Mucosa of rectum (tissue), 2 donors: ENCODE measurements at regions not wholly inside any gene's neighbourhood (a gene's known extent, or its start where the extent isn't known, plus 50 kb on each side); places are given as distances from the start of the nearest gene placed in this dataset.

ENCODE experiments used
- H3K27ac ChIP-seq, 2 donors: one replicate each; pipeline ENCODE4 v1.7.0; 2013; ENCODE audit warnings: inconsistent platforms in 2 of 2, low read depth in 2 of 2, low read length in 2 of 2
- H3K27me3 ChIP-seq, 2 donors: one replicate each; pipeline ENCODE4 v1.7.0; 2013; ENCODE audit warnings: low read length in 2 of 2; ENCODE audit not compliant: control insufficient read depth in 2 of 2, insufficient read depth in 2 of 2
- H3K36me3 ChIP-seq, 2 donors: one replicate each; pipeline ENCODE4 v1.7.0; 2013; ENCODE audit warnings: low read length in 2 of 2; ENCODE audit not compliant: control insufficient read depth in 2 of 2, insufficient read depth in 2 of 2
- H3K4me1 ChIP-seq, 2 donors: one replicate each; pipeline ENCODE4 v1.7.0; 2013; ENCODE audit warnings: low read length in 2 of 2, mild to moderate bottlenecking in 1 of 2; ENCODE audit not compliant: control insufficient read depth in 2 of 2, insufficient read depth in 2 of 2
- H3K4me3 ChIP-seq, 2 donors: one replicate each; pipeline ENCODE4 v1.7.0; 2013; ENCODE audit warnings: low read length in 2 of 2
- H3K9ac ChIP-seq, 2 donors: one replicate each; pipeline ENCODE4 v1.7.0; 2013; ENCODE audit warnings: low read length in 2 of 2, low read depth in 1 of 2, mild to moderate bottlenecking in 1 of 2
- H3K9me3 ChIP-seq, 2 donors: one replicate each; pipeline ENCODE4 v1.7.0; 2013; ENCODE audit warnings: low read length in 2 of 2; ENCODE audit not compliant: control insufficient read depth in 2 of 2
- donor health status: healthy.
- donor health status: Normal muscosa, but diverticular disease.

DNA sequence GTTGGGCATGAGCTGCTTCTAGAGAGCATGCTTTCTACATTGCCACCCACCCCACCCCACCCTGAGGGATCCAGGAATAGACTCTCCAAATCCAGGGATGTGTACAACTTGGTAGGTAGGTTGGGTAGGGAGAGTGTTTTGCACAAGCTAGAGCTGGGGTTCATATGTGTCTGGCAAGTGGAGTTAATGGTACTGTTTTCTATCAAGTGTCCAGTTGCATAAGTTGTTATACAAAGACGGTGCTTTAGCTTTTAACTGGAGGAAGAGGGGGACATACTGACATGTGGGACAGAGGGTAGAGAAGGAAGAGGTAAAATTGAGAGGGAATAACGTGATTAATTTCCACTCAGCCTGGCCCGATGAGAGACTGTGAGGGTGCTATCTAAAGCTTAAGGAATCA is 51.0 kb upstream of the TNC start:
- Histone ChIP-seq H3K36me3 (no peaks in the 10 kb centered on the region), H3K4me1 (no peaks in the 10 kb centered on the region), H3K4me3 (no peak overlapping the region), H3K9ac (no peak overlapping the region), H3K27ac (no peak overlapping the region), H3K9me3 (no peaks in the 10 kb centered on the region), H3K27me3 (peaks cover 0 to 4% of the 10 kb centered on the region in 2 donors)

GRCh38 chr9:115170358-115171073 is 52.6 kb upstream of the TNC start:
- no peak overlapping the region for H3K4me3 ChIP-seq
- no peaks in the 10 kb centered on the region for H3K9me3 ChIP-seq
- no peaks in the 10 kb centered on the region for H3K4me1 ChIP-seq
- no peaks in the 10 kb centered on the region for H3K36me3 ChIP-seq
- peaks cover 0 to 4% of the 10 kb centered on the region in 2 donors for H3K27me3 ChIP-seq
- no peak overlapping the region for H3K9ac ChIP-seq
- no peak overlapping the region for H3K27ac ChIP-seq

- H3K9me3 ChIP-seq, result no peaks in the 10 kb centered on the region
- H3K9ac ChIP-seq, result no peak overlapping the region
- H3K27ac ChIP-seq, result no peak overlapping the region
- H3K4me1 ChIP-seq, result no peaks in the 10 kb centered on the region
- H3K4me3 ChIP-seq, result no peak overlapping the region
- H3K27me3 ChIP-seq, result peaks cover 0 to 4% of the 10 kb centered on the region in 2 donors
- H3K36me3 ChIP-seq, result no peaks in the 10 kb centered on the region
These were observed 54.0 kb upstream of the TNC start for GRCh38 chr9:115171921-115172388.

- H3K9me3 ChIP-seq, result no peaks in the 10 kb centered on the region
- H3K27me3 ChIP-seq, result no peaks in the 10 kb centered on the region
- no peak overlapping the region for H3K27ac ChIP-seq
- no peaks in the 10 kb centered on the region for H3K4me1 ChIP-seq
- no peak overlapping the region for H3K4me3 ChIP-seq
- H3K9ac ChIP-seq, result no peak overlapping the region
- H3K36me3 ChIP-seq, result no peaks in the 10 kb centered on the region
These were observed 64.3 kb upstream of the TNC start for GRCh38 chr9:115182264-115182663.

GRCh38 chr9:115183436-115183835 is 65.5 kb upstream of the TNC start:
- H3K4me3 ChIP-seq, result no peak overlapping the region
- H3K36me3 ChIP-seq, result no peaks in the 10 kb centered on the region
- H3K27ac ChIP-seq, result no peak overlapping the region
- no peak overlapping the region for H3K9ac ChIP-seq
- H3K4me1 ChIP-seq, result no peaks in the 10 kb centered on the region
- no peaks in the 10 kb centered on the region for H3K27me3 ChIP-seq
- no peaks in the 10 kb centered on the region for H3K9me3 ChIP-seq

- Histone ChIP-seq H3K9ac (no peak overlapping the region), H3K36me3 (no peaks in the 10 kb centered on the region), H3K4me3 (no peak overlapping the region), H3K27me3 (no peaks in the 10 kb centered on the region), H3K9me3 (no peaks in the 10 kb centered on the region), H3K27ac (no peak overlapping the region), H3K4me1 (no peaks in the 10 kb centered on the region)
These were observed 71.7 kb upstream of the TNC start for GRCh38 chr9:115189686-115190085.

DNA sequence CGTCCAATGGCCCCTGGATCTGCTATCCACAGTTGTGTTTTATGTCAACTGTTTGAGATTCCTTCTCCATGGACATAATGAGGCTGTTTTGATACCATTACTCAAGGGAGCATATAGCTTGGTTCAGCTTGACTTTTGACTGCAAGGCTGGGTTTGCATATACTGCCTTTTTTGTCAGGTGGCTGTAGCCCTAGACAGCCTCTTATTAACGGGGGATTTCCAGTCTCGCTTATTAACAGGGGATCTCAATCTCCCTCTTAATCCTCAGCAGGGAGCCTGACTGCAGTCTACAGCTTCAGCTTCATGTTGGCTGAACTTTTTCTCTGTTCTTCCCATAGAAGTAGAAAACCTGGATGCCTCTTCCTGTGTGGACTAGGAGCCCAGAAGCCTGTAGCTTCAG is 73.7 kb upstream of the TNC start:
- Histone ChIP-seq H3K4me3 (no peak overlapping the region), H3K9ac (no peak overlapping the region), H3K9me3 (peaks cover 0 to 2% of the 10 kb centered on the region in 2 donors), H3K27me3 (no peaks in the 10 kb centered on the region), H3K4me1 (no peaks in the 10 kb centered on the region), H3K27ac (no peak overlapping the region), H3K36me3 (no peaks in the 10 kb centered on the region)

DNA sequence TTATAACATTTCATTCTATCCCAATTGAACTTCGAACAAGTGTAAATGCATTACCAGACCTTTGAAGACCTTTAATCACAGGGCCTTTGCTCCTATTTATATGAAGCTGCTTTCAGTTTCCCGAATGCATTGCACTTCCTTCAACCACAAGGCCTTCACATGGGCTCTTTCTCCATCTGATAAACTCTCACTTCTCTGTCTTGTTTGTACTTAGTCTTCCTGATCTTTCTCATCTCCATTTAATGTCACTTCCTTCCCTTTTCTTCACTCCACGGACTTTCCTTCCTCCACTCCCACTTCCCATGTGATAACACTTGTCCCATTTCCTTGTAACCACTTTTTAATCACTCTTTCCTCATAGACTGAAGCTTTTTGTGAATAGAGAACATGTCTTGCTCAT is 74.3 kb upstream of the TNC start:
- no peaks in the 10 kb centered on the region for H3K4me1 ChIP-seq
- no peak overlapping the region for H3K9ac ChIP-seq
- H3K9me3 ChIP-seq, result peaks cover 0 to 2% of the 10 kb centered on the region in 2 donors
- H3K27ac ChIP-seq, result no peak overlapping the region
- H3K4me3 ChIP-seq, result no peak overlapping the region
- no peaks in the 10 kb centered on the region for H3K36me3 ChIP-seq
- H3K27me3 ChIP-seq, result no peaks in the 10 kb centered on the region

GRCh38 chr9:115192835-115193525 is 75.0 kb upstream of the TNC start:
- Histone ChIP-seq H3K9ac (no peak overlapping the region), H3K27me3 (no peaks in the 10 kb centered on the region), H3K4me1 (no peaks in the 10 kb centered on the region), H3K9me3 (peaks cover 0 to 2% of the 10 kb centered on the region in 2 donors), H3K36me3 (no peaks in the 10 kb centered on the region), H3K4me3 (no peak overlapping the region), H3K27ac (no peak overlapping the region)

DNA sequence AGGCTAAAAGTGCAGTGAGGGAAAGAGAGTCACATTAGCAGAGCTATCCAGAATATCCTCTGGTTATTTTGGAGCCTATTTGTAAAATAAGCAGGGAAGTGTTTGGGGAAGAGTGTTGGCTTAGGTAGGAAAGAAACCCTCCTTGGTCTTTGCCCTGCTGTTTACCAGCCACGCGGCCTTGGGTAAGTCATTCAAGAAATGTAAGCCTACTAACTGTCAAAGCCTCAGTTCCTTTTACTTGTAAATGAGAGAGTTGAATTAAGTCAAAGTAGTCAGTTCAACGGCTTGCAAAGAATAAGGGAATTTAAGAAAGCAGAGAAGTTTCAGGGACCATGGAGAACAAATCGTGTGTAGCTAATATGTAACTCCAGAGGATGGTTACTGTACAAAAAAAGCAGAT is 75.8 kb upstream of the TNC start:
- H3K27me3 ChIP-seq, result no peaks in the 10 kb centered on the region
- no peaks in the 10 kb centered on the region for H3K36me3 ChIP-seq
- no peak overlapping the region for H3K27ac ChIP-seq
- no peak overlapping the region for H3K4me3 ChIP-seq
- H3K4me1 ChIP-seq, result no peaks in the 10 kb centered on the region
- peaks cover 0 to 2% of the 10 kb centered on the region in 2 donors for H3K9me3 ChIP-seq
- no peak overlapping the region for H3K9ac ChIP-seq
